Stimulated activated CD8-positive, alpha-beta memory T cell treated with anti-CD3 and anti-CD28 coated beads, Interleukin-4, amount 100 ng/mL, for 4 hours (primary cell): ENCODE measurements at regions not wholly inside any gene's neighbourhood (a gene's known extent, or its start where the extent isn't known, plus 50 kb on each side); places are given as distances from the start of the nearest gene placed in this dataset.
"Not testable (repeated sequence)": the region's sequence is repeated elsewhere in the genome, so short reads cannot be mapped to it uniquely, and the experiment has no call there.

Source experiments
- DNase-seq, 2 donors: peaks; one replicate each; pipeline ENCODE4 v3.0.0-alpha.2; 2020; ENCODE audit warnings: low read depth in 2 of 2, low spot score in 1 of 2

GRCh38 chr3:182129740-182130139 is 418.0 kb downstream of the SOX2 start:
- no peak for DNase-seq

DNA sequence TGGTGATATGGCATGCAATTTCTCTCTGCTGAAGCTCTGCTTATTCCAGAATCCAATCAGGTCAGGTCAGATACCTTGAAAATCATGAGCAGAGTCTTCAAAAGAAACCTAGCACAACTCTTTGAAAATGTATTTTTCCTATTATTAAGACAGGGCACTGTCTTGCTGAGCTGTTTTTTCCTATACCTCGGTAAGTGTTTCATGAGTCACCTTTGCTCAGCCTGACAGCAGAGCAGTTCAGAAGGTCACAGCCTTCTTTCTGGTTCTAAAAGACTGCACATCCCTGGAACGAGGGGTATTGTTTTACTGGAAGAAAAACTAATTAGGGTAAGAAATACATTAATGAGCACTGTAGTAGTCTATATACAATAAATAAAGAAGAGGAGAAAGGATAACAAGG is 422.0 kb downstream of the SOX2 start:
- DNase-seq, result no peak

DNA sequence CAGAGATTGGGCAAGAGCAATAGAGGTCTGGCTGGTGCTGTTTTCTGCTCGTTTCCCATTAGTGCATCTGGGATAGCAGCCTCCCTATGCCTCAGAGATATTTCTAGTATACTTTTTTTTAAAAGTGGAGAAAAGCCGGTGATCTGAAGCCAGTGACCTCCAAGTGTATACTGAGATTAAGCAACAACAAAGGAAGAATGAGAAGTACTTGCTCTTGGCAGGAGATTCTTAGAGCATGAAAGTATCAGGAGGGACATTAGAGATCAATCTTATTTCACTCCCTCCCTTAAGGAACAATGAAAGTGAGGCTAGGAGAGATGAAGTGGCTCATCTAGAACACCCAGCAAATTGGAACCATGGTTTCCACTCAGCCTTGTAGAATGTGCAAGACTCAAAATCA is 423.3 kb downstream of the SOX2 start:
- no peak for DNase-seq

DNA sequence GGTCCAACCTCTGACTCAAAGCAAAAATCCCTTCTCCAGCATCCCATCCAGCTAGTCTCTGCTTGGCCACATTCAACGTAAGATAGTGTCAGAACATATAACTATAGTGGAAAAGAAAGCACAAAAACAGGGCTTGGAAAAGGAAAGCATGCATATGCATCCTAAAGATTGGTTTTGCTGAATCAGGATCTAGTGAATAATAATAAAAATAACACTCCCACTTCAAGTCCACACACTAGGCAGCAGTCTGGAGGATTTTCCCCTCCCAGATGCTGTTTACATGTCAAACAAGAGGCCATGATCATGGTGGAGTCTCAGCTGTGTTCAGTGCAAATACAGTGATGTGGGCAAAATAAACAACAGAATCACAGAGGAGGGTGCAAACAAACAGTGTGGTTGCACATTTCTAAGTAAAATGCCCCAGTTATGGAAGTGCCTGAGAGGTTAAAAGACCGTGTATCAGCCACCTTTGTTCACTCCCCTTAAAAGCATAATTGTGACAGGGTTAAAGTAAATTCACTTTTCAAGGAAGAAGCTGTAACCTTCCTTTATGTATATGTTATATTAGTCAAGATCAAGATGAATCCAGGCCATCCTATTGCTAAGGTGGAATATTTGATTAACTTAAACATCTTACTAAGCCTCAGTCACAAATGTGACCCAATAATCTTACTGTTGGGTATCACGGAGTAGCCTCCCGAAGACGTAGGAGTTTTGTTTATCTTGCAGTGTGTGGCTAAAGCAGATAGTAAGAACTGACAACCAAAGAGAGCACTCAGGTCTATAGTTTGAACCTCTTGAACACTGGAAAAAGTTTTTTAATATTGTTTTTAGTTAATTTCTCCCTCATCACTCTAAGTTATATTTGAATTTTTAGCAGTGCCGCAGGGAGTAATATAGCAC is 424.5 kb downstream of the SOX2 start:
- no peak for DNase-seq

DNA sequence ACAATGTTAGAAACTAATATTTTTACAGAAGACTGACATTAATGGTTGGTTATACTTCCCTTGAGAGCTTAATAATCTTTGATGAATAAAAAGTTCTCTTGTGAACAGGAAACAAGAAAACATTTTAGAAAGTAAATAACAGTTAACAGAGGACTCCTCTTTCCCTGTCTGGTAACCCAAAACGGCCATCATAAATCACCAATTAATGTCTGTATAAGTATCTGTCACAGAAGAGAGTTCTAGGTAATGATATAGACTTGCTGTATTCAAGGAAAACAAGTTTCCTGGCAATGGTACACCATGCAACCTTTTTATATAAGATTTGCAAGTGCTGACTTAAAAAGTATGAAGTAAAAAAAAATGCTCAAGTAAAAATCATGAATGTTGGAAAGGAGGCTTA is 426.7 kb downstream of the SOX2 start:
- no peak for DNase-seq

- DNase-seq, result no peak
Measured at GRCh38 chr3:182139627-182140357, 428.1 kb downstream of the SOX2 start.

DNA sequence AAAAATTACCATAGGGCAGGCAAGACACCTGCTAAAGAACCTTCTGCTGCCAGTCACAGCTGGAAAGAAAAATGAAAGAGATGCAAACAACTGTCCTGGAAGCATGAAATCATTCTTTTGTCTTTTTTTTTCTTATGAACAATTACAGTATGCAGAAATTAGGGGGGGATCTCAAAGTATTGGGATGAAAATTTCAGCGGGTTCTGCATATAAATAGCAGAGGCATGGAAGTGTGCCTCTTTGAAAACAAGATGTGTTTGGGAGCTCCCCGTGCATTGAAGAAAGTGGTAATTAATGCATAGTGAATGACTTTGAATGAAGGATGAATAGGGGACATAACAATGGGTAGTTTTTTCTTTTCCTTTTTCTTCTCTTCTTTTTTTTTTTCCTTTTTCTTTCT is 431.2 kb downstream of the SOX2 start:
- DNase-seq, result no peak

DNA sequence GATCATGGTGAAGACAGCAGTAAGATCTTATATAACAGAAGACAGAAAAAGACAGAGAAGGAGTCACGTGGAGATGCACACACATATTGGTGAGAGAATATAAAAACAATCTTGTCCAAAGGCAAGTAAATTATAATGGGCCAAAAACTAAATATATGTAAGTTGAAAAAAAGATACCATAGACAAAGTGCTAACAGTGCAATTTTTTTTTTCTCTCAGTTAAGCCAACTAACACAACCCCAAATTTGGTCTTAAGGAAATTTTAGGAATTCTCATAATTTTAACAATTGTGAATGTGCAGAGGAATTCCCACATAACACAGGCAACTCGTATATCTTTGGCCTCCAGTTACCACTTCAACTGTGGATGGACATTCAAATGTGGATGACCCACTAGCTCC is 432.2 kb downstream of the SOX2 start:
- no peak for DNase-seq

GRCh38 chr3:182148360-182148759 is 436.6 kb downstream of the SOX2 start:
- no peak for DNase-seq

DNA sequence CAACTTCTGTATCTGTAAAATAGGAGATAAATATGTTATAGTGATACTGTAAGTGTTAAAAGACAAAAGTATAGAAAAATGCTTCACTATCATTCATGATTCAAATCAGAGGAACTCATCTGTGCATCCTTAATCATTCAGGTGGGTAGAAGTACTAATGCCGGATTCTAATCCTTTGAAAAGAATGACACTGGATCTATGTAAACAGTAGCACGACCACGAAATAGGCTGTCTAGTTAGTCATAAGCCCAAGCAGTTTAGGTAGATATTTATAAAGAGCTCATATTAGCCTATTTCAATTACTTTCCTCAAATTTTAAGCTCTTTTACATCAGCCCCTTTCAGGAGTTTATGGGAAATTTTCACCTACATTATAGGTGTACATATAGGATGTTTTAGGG is 437.9 kb downstream of the SOX2 start:
- no peak for DNase-seq

DNA sequence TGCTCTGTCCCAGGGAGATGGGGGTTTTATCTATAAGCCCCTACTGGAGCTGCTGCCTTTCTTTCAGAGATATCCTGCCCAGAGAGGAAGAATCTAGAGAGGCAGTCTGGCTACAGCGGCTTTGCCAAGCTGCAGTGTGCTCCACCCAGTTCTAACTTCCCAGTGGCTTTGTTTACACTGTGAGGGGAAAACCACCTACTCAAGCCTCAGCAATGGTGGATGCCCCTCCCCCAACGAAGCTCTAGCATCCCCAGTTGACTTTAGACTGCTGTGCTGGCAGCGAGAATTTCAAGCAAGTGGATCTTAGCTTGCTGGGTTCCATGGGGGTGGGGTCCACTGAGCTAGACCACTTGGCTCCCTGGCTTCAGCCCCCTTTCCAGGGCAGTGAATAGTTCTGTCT is 444.6 kb downstream of the SOX2 start:
- DNase-seq, result not testable (repeated sequence)

DNA sequence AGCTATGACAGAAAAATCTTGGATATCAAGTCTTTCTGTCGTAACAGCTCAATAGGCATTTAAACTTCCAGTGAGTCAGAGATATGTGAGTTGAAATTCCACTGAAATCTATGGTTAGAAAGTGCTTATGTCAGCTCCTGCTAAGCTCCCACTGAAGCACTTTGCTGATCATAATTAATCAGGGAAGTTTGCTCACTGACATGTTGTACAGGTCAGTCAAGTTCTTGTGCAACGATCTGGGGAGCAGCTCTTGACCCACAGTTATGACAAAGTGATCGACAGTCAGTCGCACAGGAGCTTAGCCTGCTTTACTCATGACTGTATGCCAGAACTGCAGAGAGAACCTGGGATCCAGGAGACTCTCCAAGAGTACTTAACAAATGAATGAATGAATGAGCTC is 453.5 kb downstream of the SOX2 start:
- DNase-seq, result no peak

DNA sequence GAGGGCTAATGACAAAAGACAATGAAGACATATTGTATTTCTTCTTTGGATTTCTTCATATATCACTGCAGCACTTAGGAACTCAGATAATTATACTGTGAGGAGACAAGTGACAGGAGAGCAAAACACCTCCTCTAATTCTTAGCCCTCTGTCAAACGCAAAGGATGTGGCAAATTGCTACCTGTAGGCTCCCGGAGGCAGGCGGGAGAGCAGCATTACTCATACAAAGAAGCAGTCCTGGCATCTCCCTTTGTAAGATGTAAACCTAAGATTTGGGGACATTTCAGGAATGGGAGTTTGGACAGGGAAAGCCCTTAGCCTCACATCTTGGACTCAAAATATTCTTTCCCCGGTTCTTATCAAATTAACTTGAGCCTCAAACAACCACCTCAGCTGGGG is 460.8 kb downstream of the SOX2 start:
- DNase-seq, result no peak

DNA sequence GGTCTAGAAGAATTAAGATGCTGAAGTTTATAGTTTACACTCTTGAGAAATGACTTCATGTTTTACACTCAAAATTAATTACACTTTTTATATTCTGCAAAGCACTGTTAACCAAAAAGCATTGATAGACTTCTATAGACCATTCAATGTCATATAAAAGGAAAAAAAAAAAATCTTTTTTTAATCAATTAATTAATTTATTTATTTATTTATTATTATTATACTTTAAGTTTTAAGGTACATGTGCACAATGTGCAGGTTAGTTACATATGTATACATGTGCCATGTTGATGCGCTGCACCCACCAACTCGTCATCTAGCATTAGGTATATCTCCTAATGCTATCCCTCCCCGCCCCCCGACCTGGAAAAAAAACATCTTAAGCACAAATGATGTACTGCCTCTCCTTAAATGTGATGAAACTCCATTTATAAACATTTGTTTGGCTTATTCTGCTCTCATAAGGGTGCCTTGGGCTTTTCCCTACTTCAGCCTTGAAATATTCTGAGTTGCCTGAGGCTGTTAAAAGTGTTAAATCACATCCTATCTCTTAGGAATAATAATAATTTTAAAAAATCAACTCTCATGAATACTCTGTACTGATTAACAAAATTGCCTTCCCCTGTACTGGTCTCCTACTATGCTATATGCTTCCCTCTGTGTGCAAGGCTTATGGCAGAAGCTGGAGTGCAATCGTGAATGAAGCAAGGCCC is 466.9 kb downstream of the SOX2 start:
- DNase-seq, result no peak

- no peak for DNase-seq
Measured at GRCh38 chr3:182179631-182180030, 467.9 kb downstream of the SOX2 start.

GRCh38 chr3:182180654-182181385 is 469.1 kb downstream of the SOX2 start:
- no peak for DNase-seq

- no peak for DNase-seq
Measured at GRCh38 chr3:182182531-182182968, 470.8 kb downstream of the SOX2 start.

GRCh38 chr3:182183716-182184430 is 472.1 kb downstream of the SOX2 start:
- no peak for DNase-seq

DNA sequence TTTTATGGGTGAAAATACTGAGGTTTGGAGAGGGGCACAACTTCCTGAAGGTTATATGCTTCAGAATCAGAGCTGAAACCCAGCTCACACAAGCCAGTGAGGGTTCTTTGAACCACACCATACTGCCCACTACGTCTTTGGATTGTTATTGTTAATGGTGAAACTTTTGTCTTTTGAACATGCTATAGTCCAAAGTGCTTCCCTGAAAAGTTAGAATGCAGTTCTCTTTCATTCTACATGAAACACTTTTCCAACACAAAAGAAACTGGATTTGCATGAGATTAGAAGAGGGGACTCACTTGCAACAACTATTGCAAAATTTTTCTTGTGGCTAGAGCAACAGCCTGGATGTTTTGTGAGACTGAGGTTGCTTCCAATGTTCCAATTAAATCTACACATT is 473.6 kb downstream of the SOX2 start:
- no peak for DNase-seq

GRCh38 chr3:182190056-182190455 is 478.3 kb downstream of the SOX2 start:
- DNase-seq, result no peak
